Smooth muscle cell (in vitro differentiated cells): ENCODE measurements at regions not wholly inside any gene's neighbourhood (a gene's known extent, or its start where the extent isn't known, plus 50 kb on each side); places are given as distances from the start of the nearest gene placed in this dataset.

ENCODE experiments used
- DNase-seq: peaks from one replicate; lab custom pipeline; 2025; ENCODE audit not compliant: unreplicated experiment; lab: John Stamatoyannopoulos, UW
- H2AFZ ChIP-seq: fragments of 200-600 bp; sonication (generic); 2 replicates; pipeline ENCODE4 v1.6.0; 2016; ENCODE audit warnings: antibody characterized with exemption, low read depth, mild to moderate bottlenecking
- H3F3A ChIP-seq: fragments of 200-600 bp; sonication (generic); 2 replicates; pipeline ENCODE4 v1.6.0; 2017; ENCODE audit warnings: antibody characterized with exemption, low read depth
- H3K27ac ChIP-seq: fragments of 200-600 bp; sonication (generic); 2 replicates; pipeline ENCODE4 v1.5.1; 2016; ENCODE audit warnings: low read depth, mild to moderate bottlenecking
- H3K27me3 ChIP-seq: fragments of 200-600 bp; sonication (generic); 2 replicates; pipeline ENCODE4 v1.6.1; 2016; ENCODE audit warnings: low read depth, mild to moderate bottlenecking
- H3K36me3 ChIP-seq: fragments of 200-600 bp; sonication (generic); 2 replicates; pipeline ENCODE4 v1.5.1; 2016; ENCODE audit warnings: low read depth
- H3K4me1 ChIP-seq: fragments of 200-600 bp; sonication (generic); 2 replicates; pipeline ENCODE4 v1.5.1; 2016; ENCODE audit warnings: low read depth
- H3K4me2 ChIP-seq: fragments of 200-600 bp; sonication (generic); 2 replicates; pipeline ENCODE4 v1.6.0; 2016; ENCODE audit warnings: mild to moderate bottlenecking
- H3K4me3 ChIP-seq: fragments of 200-600 bp; sonication (generic); 2 replicates; pipeline ENCODE4 v1.5.1; 2016; ENCODE audit warnings: mild to moderate bottlenecking
- H3K79me2 ChIP-seq: fragments of 200-600 bp; sonication (generic); 2 replicates; pipeline ENCODE4 v1.6.0; 2016; ENCODE audit warnings: low read depth, mild to moderate bottlenecking
- H3K9ac ChIP-seq: fragments of 200-600 bp; sonication (generic); 2 replicates; pipeline ENCODE4 v1.6.0; 2016; ENCODE audit warnings: low read depth
- H3K9me3 ChIP-seq: fragments of 200-600 bp; sonication (generic); replicated peaks from 2 replicates; pipeline ENCODE4 v1.5.1; 2016; ENCODE audit warnings: low read depth
- H4K20me1 ChIP-seq: fragments of 200-600 bp; sonication (generic); 2 replicates; pipeline ENCODE4 v1.6.0; 2016; ENCODE audit warnings: low read depth
- WGBS: methylation state at CpG from one replicate; pipeline ENCODE4 v1.1.7; 2016; ENCODE audit warnings: low lambda C conversion rate; 5-methylcytosine and 5-hydroxymethylcytosine counted together
- TF ChIP-seq, protein P1 (sequence below): fragments of 200-600 bp; sonication (generic); IDR thresholded peaks from 2 replicates; pipeline ENCODE4 v1.5.1; 2017; ENCODE audit warnings: borderline replicate concordance, mild to moderate bottlenecking, antibody characterized with exemption; ENCODE audit not compliant: insufficient read depth, poor library complexity, severe bottlenecking

DNA sequence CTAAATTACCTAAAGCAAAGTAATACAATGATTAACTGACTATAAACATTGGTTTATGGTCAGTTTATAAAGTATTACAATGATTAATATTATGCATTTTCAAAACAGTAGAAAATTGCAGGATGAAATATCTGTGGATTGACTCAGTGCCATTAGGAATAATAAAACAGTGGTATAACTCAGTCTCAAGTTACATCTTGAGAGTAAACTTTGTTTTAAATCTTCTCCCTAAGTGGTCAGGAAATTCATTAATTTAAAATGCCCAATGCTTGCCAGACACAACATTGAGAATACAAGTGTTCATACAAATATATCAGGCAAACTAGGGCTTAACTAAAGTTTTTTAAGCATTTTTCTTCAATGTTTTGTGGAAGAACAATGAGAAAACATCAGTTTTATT is 257.8 kb downstream of the ETV1 start:
- no peaks in the 10 kb centered on the region for H3K9me3 ChIP-seq
- no peaks in the 10 kb centered on the region for H3F3A ChIP-seq
- no peaks in the 10 kb centered on the region for H3K4me1 ChIP-seq
- no peaks in the 10 kb centered on the region for H4K20me1 ChIP-seq
- H3K27ac ChIP-seq, result no peak overlapping the region
- H3K4me2 ChIP-seq, result no peak overlapping the region
- H3K27me3 ChIP-seq, result no peaks in the 10 kb centered on the region
- H3K36me3 ChIP-seq, result no peaks in the 10 kb centered on the region
- H3K79me2 ChIP-seq, result no peaks in the 10 kb centered on the region
- no peak overlapping the region for H2AFZ ChIP-seq
- H3K4me3 ChIP-seq, result no peak overlapping the region
- no peak for DNase-seq
- no peak overlapping the region for H3K9ac ChIP-seq
- TF ChIP-seq, protein P1, sequence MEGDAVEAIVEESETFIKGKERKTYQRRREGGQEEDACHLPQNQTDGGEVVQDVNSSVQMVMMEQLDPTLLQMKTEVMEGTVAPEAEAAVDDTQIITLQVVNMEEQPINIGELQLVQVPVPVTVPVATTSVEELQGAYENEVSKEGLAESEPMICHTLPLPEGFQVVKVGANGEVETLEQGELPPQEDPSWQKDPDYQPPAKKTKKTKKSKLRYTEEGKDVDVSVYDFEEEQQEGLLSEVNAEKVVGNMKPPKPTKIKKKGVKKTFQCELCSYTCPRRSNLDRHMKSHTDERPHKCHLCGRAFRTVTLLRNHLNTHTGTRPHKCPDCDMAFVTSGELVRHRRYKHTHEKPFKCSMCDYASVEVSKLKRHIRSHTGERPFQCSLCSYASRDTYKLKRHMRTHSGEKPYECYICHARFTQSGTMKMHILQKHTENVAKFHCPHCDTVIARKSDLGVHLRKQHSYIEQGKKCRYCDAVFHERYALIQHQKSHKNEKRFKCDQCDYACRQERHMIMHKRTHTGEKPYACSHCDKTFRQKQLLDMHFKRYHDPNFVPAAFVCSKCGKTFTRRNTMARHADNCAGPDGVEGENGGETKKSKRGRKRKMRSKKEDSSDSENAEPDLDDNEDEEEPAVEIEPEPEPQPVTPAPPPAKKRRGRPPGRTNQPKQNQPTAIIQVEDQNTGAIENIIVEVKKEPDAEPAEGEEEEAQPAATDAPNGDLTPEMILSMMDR, result no peak

DNA sequence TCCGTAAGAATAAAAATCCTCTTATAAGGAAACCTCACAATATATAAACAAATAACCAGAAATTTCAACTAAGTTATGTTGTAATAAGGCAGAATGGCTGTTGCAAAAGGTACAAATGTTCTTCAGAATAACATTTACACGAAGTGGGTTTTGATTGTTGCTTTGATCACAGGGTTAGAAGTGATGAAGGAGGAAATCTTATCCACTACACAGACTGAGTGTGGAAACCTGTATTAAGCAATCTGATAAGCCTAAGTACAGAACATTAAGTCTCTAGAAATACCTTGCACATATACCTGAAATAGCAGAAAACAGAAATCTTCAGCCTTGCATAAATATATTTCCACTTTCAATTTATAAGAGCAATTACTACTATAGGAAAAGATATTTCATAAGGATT is 251.9 kb downstream of the ETV1 start:
- Histone ChIP-seq H3K4me2 (no peak overlapping the region), H3K27ac (no peak overlapping the region), H4K20me1 (no peaks in the 10 kb centered on the region), H3K9me3 (no peaks in the 10 kb centered on the region), H3K79me2 (no peaks in the 10 kb centered on the region), H3F3A (no peaks in the 10 kb centered on the region), H3K9ac (no peak overlapping the region), H3K36me3 (no peaks in the 10 kb centered on the region), H3K4me1 (peaks cover 5% of the 10 kb centered on the region), H3K27me3 (no peaks in the 10 kb centered on the region), H3K4me3 (no peak overlapping the region), H2AFZ (no peak overlapping the region)
- TF ChIP-seq, protein P1, result no peak
- DNase-seq, result no peak
- 96% methylated on average over 2 of the region's 2 CpGs for WGBS

DNA sequence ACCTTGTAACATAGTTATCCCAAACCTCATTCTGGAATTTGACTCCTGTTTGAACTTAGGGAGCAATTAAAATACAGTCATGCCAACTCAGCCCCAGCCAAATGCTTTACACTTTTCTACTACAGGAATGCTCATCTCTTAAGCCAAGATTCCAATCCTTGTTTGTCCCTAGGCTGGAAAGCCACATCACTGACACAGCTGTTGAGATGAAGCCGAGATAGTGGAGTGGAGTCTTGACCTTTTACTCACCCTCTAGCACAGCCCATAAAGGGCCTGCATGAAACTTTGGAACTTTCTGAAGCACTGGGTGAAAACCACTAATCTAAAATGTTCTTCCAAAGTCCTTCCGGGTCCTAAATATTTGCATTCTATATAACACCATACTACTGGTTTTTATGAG is 247.3 kb downstream of the ETV1 start:
- DNase-seq, result no peak
- peaks cover 6% of the 10 kb centered on the region for H3K4me1 ChIP-seq
- H3K27me3 ChIP-seq, result no peaks in the 10 kb centered on the region
- WGBS, result 17% methylated on average over 2 of the region's 2 CpGs
- H4K20me1 ChIP-seq, result no peaks in the 10 kb centered on the region
- no peaks in the 10 kb centered on the region for H3F3A ChIP-seq
- H2AFZ ChIP-seq, result no peak overlapping the region
- H3K27ac ChIP-seq, result peak overlapping the region; percentile 34
- H3K9ac ChIP-seq, result no peak overlapping the region
- H3K4me2 ChIP-seq, result peak overlapping the region; percentile 39
- H3K79me2 ChIP-seq, result no peaks in the 10 kb centered on the region
- H3K36me3 ChIP-seq, result no peaks in the 10 kb centered on the region
- no peaks in the 10 kb centered on the region for H3K9me3 ChIP-seq
- no peak overlapping the region for H3K4me3 ChIP-seq
- TF ChIP-seq, protein P1, result no peak

DNA sequence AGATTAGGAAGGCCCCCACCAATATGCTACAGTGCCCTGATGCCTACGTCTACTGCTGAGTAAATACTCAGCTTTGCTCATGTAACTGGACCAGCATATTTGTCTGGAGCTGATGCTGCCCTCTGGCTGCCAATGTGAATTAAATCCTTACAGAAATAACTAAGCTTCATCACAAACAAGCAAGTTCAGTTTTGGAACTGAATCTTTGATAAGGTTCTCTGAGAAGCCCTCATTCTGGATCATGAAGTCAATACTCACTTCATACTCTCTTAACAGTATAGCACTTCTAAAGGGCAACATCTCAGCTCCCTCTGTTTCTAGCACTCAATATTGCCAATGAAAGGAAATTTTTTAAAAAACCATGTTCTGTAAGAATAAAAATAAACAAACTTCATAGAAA is 246.7 kb downstream of the ETV1 start:
- Histone ChIP-seq H2AFZ (peak overlapping the region; percentile 44), H3K4me3 (no peak overlapping the region), H3K27ac (peak overlapping the region; percentile 30), H3K9ac (no peak overlapping the region), H3K9me3 (no peaks in the 10 kb centered on the region), H3K36me3 (no peaks in the 10 kb centered on the region), H3K79me2 (no peaks in the 10 kb centered on the region), H3K4me1 (peaks cover 10% of the 10 kb centered on the region), H3K4me2 (peak overlapping the region; percentile 36), H3K27me3 (no peaks in the 10 kb centered on the region), H3F3A (no peaks in the 10 kb centered on the region), H4K20me1 (no peaks in the 10 kb centered on the region)
- TF ChIP-seq, protein P1, result peak; percentile 50
- no peak for DNase-seq
- WGBS, result 25% methylated on average over 1 of the region's 1 CpG
